OCI-LY7 (cell line): ENCODE measurements at regions not wholly inside any gene's neighbourhood (a gene's known extent, or its start where the extent isn't known, plus 50 kb on each side); places are given as distances from the start of the nearest gene placed in this dataset.

ENCODE experiments used
- EZH2phosphoT487 ChIP-seq: fragments of 200-600 bp; sonication (generic); IDR thresholded peaks from 2 replicates; pipeline ENCODE4 v1.6.1; 2018; ENCODE audit warnings: low read depth, borderline replicate concordance, mild to moderate bottlenecking, mixed run types, antibody characterized with exemption, low read length, moderate library complexity, mixed read lengths
- TF ChIP-seq, protein P1 (sequence below): fragments of 200-600 bp; sonication (generic); conservative IDR thresholded peaks from 2 replicates; pipeline ENCODE4 v1.5.1; 2014; ENCODE audit warnings: mild to moderate bottlenecking, antibody characterized with exemption, low read length, moderate library complexity, mixed read lengths

DNA sequence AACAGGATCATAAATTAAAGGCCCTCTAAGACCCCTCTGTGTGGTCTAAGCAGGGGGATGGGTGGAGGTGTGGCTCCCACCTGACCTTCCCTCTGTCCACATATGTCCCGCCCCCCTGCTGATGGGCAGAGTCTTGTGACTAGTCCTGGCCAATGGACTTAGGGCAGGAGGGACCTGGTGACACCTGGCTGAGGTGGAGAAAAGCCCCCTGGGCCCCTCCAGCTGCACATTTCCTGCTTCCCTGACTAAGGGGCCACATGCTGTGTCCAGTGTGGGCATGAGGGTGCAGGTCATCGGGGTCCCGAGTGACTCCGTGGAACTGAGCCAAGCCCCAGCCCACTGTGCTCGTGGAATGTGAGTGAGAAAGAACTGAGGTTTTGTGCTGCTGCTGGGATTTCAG is 254.7 kb downstream of the ADGRD1 start:
- TF ChIP-seq, protein P1, sequence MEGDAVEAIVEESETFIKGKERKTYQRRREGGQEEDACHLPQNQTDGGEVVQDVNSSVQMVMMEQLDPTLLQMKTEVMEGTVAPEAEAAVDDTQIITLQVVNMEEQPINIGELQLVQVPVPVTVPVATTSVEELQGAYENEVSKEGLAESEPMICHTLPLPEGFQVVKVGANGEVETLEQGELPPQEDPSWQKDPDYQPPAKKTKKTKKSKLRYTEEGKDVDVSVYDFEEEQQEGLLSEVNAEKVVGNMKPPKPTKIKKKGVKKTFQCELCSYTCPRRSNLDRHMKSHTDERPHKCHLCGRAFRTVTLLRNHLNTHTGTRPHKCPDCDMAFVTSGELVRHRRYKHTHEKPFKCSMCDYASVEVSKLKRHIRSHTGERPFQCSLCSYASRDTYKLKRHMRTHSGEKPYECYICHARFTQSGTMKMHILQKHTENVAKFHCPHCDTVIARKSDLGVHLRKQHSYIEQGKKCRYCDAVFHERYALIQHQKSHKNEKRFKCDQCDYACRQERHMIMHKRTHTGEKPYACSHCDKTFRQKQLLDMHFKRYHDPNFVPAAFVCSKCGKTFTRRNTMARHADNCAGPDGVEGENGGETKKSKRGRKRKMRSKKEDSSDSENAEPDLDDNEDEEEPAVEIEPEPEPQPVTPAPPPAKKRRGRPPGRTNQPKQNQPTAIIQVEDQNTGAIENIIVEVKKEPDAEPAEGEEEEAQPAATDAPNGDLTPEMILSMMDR, result no peak
- no peak for TF ChIP-seq EZH2phosphoT487
